GM12878 (cell line): ENCODE measurements at regions not wholly inside any gene's neighbourhood (a gene's known extent, or its start where the extent isn't known, plus 50 kb on each side); places are given as distances from the start of the nearest gene placed in this dataset.

Experiments used
- ATAC-seq: fragments of 200-7000 bp; cut with Tn5 transposase; 3 replicates; pipeline ENCODE4 v1.9.1; 2020; ENCODE audit warnings: mild to moderate bottlenecking, moderate library complexity
- BruUV-seq: library from RNA; stranded (reverse); fragments of 400-500 nt; replicated peaks from 2 replicates; lab custom pipeline; 2021; lab: Mats Ljungman, UMichigan
- CTCF ChIA-PET: fragments of 300-600 bp; sonication (Branson Sonifier 250); formaldehyde crosslinking; extraction: SDS; loops from one replicate; lab custom pipeline; 2021; ENCODE audit warnings: inconsistent platforms; lab: Yijun Ruan, JAX
- POLR2A ChIA-PET: fragments of 350-600 bp; formaldehyde crosslinking; extraction: SDS; loops from one replicate; lab custom pipeline; 2021; ENCODE audit warnings: inconsistent platforms; lab: Charles Lee
- RAD21 ChIA-PET: fragments of 300-600 bp; sonication (Branson Sonifier 250); formaldehyde crosslinking; loops from one replicate; lab custom pipeline; 2023; ENCODE audit warnings: antibody characterized with exemption; ENCODE audit not compliant: unreplicated experiment; lab: Charles Lee
- SMC1A ChIA-PET: fragments of 300-600 bp; sonication (Branson Sonifier 250); formaldehyde crosslinking; loops from one replicate; lab custom pipeline; 2023; ENCODE audit not compliant: unreplicated experiment, uncharacterized antibody; lab: Charles Lee
- DNase-seq: peaks from one replicate; pipeline ENCODE4 v3.0.0-alpha.2; 2011; ENCODE audit warnings: low read depth, low spot score
- FAIRE-seq: peaks from 3 replicates; lab custom pipeline; 2011; peaks lifted over from hg19 to GRCh38; lab: Jason Lieb, UNC
- H2AFZ ChIP-seq: 2 replicates; pipeline ENCODE4 v1.6.0; 2011; ENCODE audit warnings: low read depth, low read length, control low read depth; ENCODE audit not compliant: control insufficient read depth
- H3K27ac ChIP-seq: 2 replicates; pipeline ENCODE4 v1.5.1; 2011; ENCODE audit warnings: control low read depth; ENCODE audit not compliant: control insufficient read depth, insufficient read depth
- H3K27me3 ChIP-seq, 2 experiments: replicated peaks in 1 of 2; 2 replicates each; pipeline versions ENCODE4 v1.6.0 to v1.6.1; 2011; ENCODE audit warnings: low read length in 1 of 2; ENCODE audit not compliant: control insufficient read depth in 2 of 2, insufficient read depth in 2 of 2
- H3K36me3 ChIP-seq, 2 experiments: 2 replicates each; pipeline ENCODE4 v1.5.1; 2011; ENCODE audit warnings: low read length in 1 of 2; ENCODE audit not compliant: control insufficient read depth in 2 of 2, insufficient read depth in 2 of 2
- H3K4me1 ChIP-seq: 2 replicates; pipeline ENCODE4 v1.6.1; 2011; ENCODE audit warnings: mild to moderate bottlenecking, low read length, moderate library complexity, mixed read lengths; ENCODE audit not compliant: control insufficient read depth, insufficient read depth
- H3K4me2 ChIP-seq: 2 replicates; pipeline ENCODE4 v1.6.0; 2011; ENCODE audit warnings: control low read depth; ENCODE audit not compliant: control insufficient read depth, insufficient read depth
- H3K4me3 ChIP-seq: fragments of 200-600 bp; sonication (generic); 2 replicates; pipeline ENCODE4 v1.5.1; 2016
- H3K79me2 ChIP-seq: 2 replicates; pipeline ENCODE4 v1.6.0; 2011; ENCODE audit warnings: low read length; ENCODE audit not compliant: control insufficient read depth, insufficient read depth
- H3K9ac ChIP-seq: 2 replicates; pipeline ENCODE4 v1.8.0; 2011; ENCODE audit warnings: low read length, control low read depth, mixed read lengths; ENCODE audit not compliant: control insufficient read depth, insufficient read depth
- H3K9me3 ChIP-seq: replicated peaks from 3 replicates; pipeline ENCODE4 v1.5.1; 2011; ENCODE audit warnings: mild to moderate bottlenecking, low read length; ENCODE audit not compliant: control insufficient read depth, insufficient read depth
- H4K20me1 ChIP-seq: 2 replicates; pipeline ENCODE4 v1.6.0; 2011; ENCODE audit not compliant: control insufficient read depth, insufficient read depth
- BCL11A ChIP-seq: IDR thresholded peaks from 2 replicates; pipeline ENCODE4 v1.6.1; 2011; ENCODE audit warnings: low read depth, low read length
- CBX5 ChIP-seq: sonication (generic); IDR thresholded peaks from 2 replicates; pipeline ENCODE4 v1.6.1; 2016; ENCODE audit warnings: low read depth, moderate library complexity, mild to moderate bottlenecking, inconsistent platforms
- CHD2 ChIP-seq: IDR thresholded peaks from 2 replicates; pipeline ENCODE4 v1.6.1; 2011; ENCODE audit warnings: low read depth, low read length, improper control_type of control experiment, borderline replicate concordance
- CREB1 ChIP-seq: IDR thresholded peaks from 2 replicates; pipeline ENCODE4 v1.6.1; 2012; ENCODE audit warnings: low read depth, mild to moderate bottlenecking, inconsistent platforms
- CTCF ChIP-seq, 3 experiments: IDR thresholded peaks in 2 of 3; conservative IDR thresholded peaks in 1 of 3; 2 replicates each; pipeline ENCODE4 v1.5.1; 2011; ENCODE audit warnings: low read depth in 3 of 3, low read length in 3 of 3, mild to moderate bottlenecking in 3 of 3, control low read depth in 2 of 3, moderate library complexity in 2 of 3, inconsistent platforms in 1 of 3, mixed read lengths in 1 of 3; ENCODE audit not compliant: control insufficient read depth in 2 of 3, insufficient read depth in 1 of 3; ENCODE audit errors: extremely low read depth in 1 of 3
- E2F8 ChIP-seq: fragments of 450-650 bp; IDR thresholded peaks from 2 replicates; pipeline ENCODE4 v1.6.1; 2018; ENCODE audit warnings: mild to moderate bottlenecking, low read depth, moderate library complexity; ENCODE audit not compliant: partially characterized antibody
- ETV6 ChIP-seq, 2 experiments: fragments of 450-650 bp in 1 of 2; IDR thresholded peaks in 1 of 2; conservative IDR thresholded peaks in 1 of 2; 2 replicates each; pipeline ENCODE4 v1.6.1; 2014; ENCODE audit warnings: antibody characterized with exemption in 1 of 2, borderline replicate concordance in 1 of 2, low read depth in 1 of 2, mild to moderate bottlenecking in 1 of 2, moderate library complexity in 1 of 2
- HSF1 ChIP-seq: fragments of 150-350 bp; IDR thresholded peaks from 2 replicates; pipeline ENCODE4 v1.6.1; 2014; ENCODE audit warnings: mild to moderate bottlenecking, low read depth, low read length
- IKZF1 ChIP-seq: fragments of 450-650 bp; conservative IDR thresholded peaks from 2 replicates; pipeline ENCODE4 v1.6.1; 2017; ENCODE audit warnings: antibody characterized with exemption, mild to moderate bottlenecking
- NFIC ChIP-seq: IDR thresholded peaks from 2 replicates; pipeline ENCODE4 v1.6.1; 2012; ENCODE audit warnings: low read depth, mild to moderate bottlenecking, inconsistent platforms, low read length, moderate library complexity
- NKRF ChIP-seq: fragments of 450-650 bp; conservative IDR thresholded peaks from 2 replicates; pipeline ENCODE4 v1.6.1; 2017; ENCODE audit warnings: mild to moderate bottlenecking, moderate library complexity
- NRF1 ChIP-seq: conservative IDR thresholded peaks from 2 replicates; pipeline ENCODE4 v1.6.1; 2011; ENCODE audit warnings: mild to moderate bottlenecking, low read depth, low read length, improper control_type of control experiment
- POLR2AphosphoS2 ChIP-seq: IDR thresholded peaks from 2 replicates; pipeline ENCODE4 v1.6.1; 2011; ENCODE audit warnings: low read depth, mild to moderate bottlenecking, low read length, improper control_type of control experiment, moderate library complexity
- TAF1 ChIP-seq: IDR thresholded peaks from 2 replicates; pipeline ENCODE4 v1.6.1; 2011; ENCODE audit warnings: mild to moderate bottlenecking, low read depth, low read length, borderline replicate concordance
- TCF12 ChIP-seq: IDR thresholded peaks from 2 replicates; pipeline ENCODE4 v1.6.1; 2011; ENCODE audit warnings: low read depth, mild to moderate bottlenecking, low read length
- TCF7 ChIP-seq: IDR thresholded peaks from 2 replicates; pipeline ENCODE4 v1.6.1; 2014; ENCODE audit warnings: antibody characterized with exemption, borderline replicate concordance
- WGBS: methylation state at CpG from one replicate; pipeline ENCODE4 v1.1.6; 2016; ENCODE audit warnings: low lambda C conversion rate; ENCODE audit not compliant: insufficient replicate concordance, insufficient coverage; ENCODE audit errors: missing lambda C conversion rate; 5-methylcytosine and 5-hydroxymethylcytosine counted together
- in situ Hi-C: fragments of 300-500 bp; cut with MboI; formaldehyde crosslinking; loops from 9 replicates; pipeline ENCODE4 v1.14.3; 2018; ENCODE audit warnings: mixed read lengths
- intact Hi-C: fragments of 100-400 bp; cut with micrococcal nuclease; formaldehyde crosslinking; loops from one replicate; pipeline ENCODE4 v1.14.2; 2022; ENCODE audit not compliant: unreplicated experiment

GRCh38 chr10:123442901-123443300 lies 223.3 kb upstream of the GPR26 start:
- H3K4me2 ChIP-seq: peak overlapping the region; percentile 42
- CTCF ChIA-PET: interaction anchor here (1.4 kb wide), 1 partner anchor 400 kb away, joined by 4 read pairs; no protein-coding TSS in a partner anchor
- FAIRE-seq: peak; percentile 95
- H3K4me1 ChIP-seq: peaks cover 35% of the 10 kb centered on the region
- H4K20me1 ChIP-seq: no peaks in the 10 kb centered on the region
- no TSS peak for BruUV-seq
- RAD21 ChIA-PET: interaction anchor here (0.7 to 1.1 kb wide), 5 partner anchors 33 to 113 kb away, joined by 3 read pairs; no protein-coding TSS in a partner anchor
- H3K27ac ChIP-seq: peak overlapping the region; percentile 37
- POLR2A ChIA-PET: interaction anchor here (0.6 to 1.0 kb wide), 2 partner anchors 15 to 41 kb away, joined by 3 to 5 read pairs; no protein-coding TSS in a partner anchor
- no peak overlapping the region for H3K9ac ChIP-seq
- intact Hi-C loops: loop anchor here (2.0 kb wide), 1 partner anchor 40 kb away; no protein-coding TSS in a partner anchor
- WGBS: 20% methylated on average over 4 of the region's 4 CpGs
- H3K27me3 ChIP-seq: no peaks in the 10 kb centered on the region
- H3K4me3 ChIP-seq: no peak overlapping the region
- H2AFZ ChIP-seq: no peak overlapping the region
- H3K9me3 ChIP-seq: no peaks in the 10 kb centered on the region; the same call in 1 of the 3 replicates
- peak; percentile 97 for ATAC-seq
- in situ Hi-C loops: no loop called here
- H3K79me2 ChIP-seq: no peaks in the 10 kb centered on the region
- SMC1A ChIA-PET: interaction anchor here (1.1 to 1.8 kb wide), 3 partner anchors 12 to 111 kb away, joined by 3 to 7 read pairs (median 3); no protein-coding TSS in a partner anchor
- peak; percentile 42 for DNase-seq
- H3K36me3 ChIP-seq: no peaks in the 10 kb centered on the region
- TF ChIP-seq CTCF (IDR thresholded peaks at IDR 0.05 in 2 of 3, conservative IDR thresholded peaks at IDR 0.05 in 1 of 3; ENCODE audit: control insufficient read depth in 2 of 3, extremely low read depth in 1 of 3, insufficient read depth in 1 of 3, low read depth in 3 of 3, low read length in 3 of 3) (no peak), IKZF1 (peak; percentile 35; the same call in 1 of the 2 replicates), CBX5 (no peak), CHD2 (no peak), NRF1 (no peak), TCF12 (no peak), NKRF (no peak), TAF1 (no peak), CREB1 (no peak), ETV6 (conservative IDR thresholded peaks at IDR 0.05 in 1 of 2, IDR thresholded peaks at IDR 0.05 in 1 of 2; ENCODE audit: borderline replicate concordance in 1 of 2, low read depth in 1 of 2) (no peak; a peak in 1 of 4 replicates), E2F8 (no peak), BCL11A (no peak), POLR2AphosphoS2 (no peak), HSF1 (no peak), NFIC (peak; percentile 28; the same call in 1 of the 2 replicates), TCF7 (no peak)
